ENCODE measurements at regions not wholly inside any gene's neighbourhood (a gene's known extent, or its start where the extent isn't known, plus 50 kb on each side); places are given as distances from the start of the nearest gene placed in this dataset.

DNA sequence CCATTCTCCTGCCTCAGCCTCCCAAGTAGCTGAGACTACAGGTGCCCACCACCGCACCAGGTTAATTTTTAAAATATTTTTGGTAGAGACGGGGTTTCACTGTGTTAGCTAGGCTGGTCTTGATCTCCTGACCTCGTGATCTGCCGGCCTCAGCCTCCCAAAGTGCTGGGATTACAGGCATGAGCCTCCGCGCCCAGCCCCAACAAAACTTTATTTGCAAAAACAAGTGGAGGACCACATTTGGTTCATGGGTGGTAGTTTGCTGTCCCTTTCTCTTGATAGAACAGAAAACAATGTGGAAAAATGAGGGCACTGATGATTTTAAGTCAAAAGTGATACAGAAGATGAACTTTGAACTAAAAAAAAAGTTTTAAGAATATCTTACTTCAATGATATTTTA, 121.8 kb upstream of the SERPIND1 start:
- Histone ChIP-seq H2AFZ (ENCODE audit: low read length) (no peak overlapping the region), H2BK20ac (ENCODE audit: low read depth, low read length, poor library complexity, severe bottlenecking) (no peak overlapping the region), H2BK5ac (ENCODE audit: insufficient read length, low read length) (no peak overlapping the region), H3K27ac (ENCODE audit: insufficient read length, low read depth, low read length) (no peak overlapping the region), H3K18ac (ENCODE audit: insufficient read length, low read depth, low read length) (no peak overlapping the region), H3K79me2 (ENCODE audit: insufficient read depth, low read length) (no peaks in the 10 kb centered on the region), H3K9me3 (ENCODE audit: control insufficient read depth, low read depth, low read length) (no peaks in the 10 kb centered on the region), H3K79me1 (ENCODE audit: insufficient read depth, low read depth, low read length, poor library complexity, severe bottlenecking) (no peaks in the 10 kb centered on the region), H3K4me2 (ENCODE audit: insufficient read depth, insufficient read length, low read length) (no peak overlapping the region), H4K5ac (ENCODE audit: insufficient read length, low read depth, low read length) (no peak overlapping the region), H2BK120ac (ENCODE audit: low read depth, low read length, poor library complexity, severe bottlenecking) (no peak overlapping the region), H4K20me1 (ENCODE audit: control insufficient read depth, insufficient read depth, insufficient read length) (no peaks in the 10 kb centered on the region), H3T11ph (ENCODE audit: low read length) (no peak overlapping the region), H4K8ac (replicated peaks; ENCODE audit: insufficient read length, low read depth, low read length) (no peak overlapping the region), H2AK5ac (ENCODE audit: insufficient read length, low read length) (no peak overlapping the region), H3K4ac (ENCODE audit: low read depth, low read length) (no peak overlapping the region), H3K4me1 (ENCODE audit: insufficient read depth, low read length) (no peaks in the 10 kb centered on the region), H3K27me3 (ENCODE audit: insufficient read depth, low read length) (no peaks in the 10 kb centered on the region), H2BK15ac (ENCODE audit: low read depth, low read length) (no peak overlapping the region), H3K23me2 (ENCODE audit: insufficient read length, low read depth, low read length, poor library complexity, severe bottlenecking) (no peaks in the 10 kb centered on the region), H4K91ac (ENCODE audit: insufficient read length, low read depth, low read length) (no peak overlapping the region), H3K9ac (ENCODE audit: extremely low read depth, insufficient read length, low read length) (no peak overlapping the region), H2BK12ac (ENCODE audit: insufficient read length, low read depth, low read length) (no peak overlapping the region), H3K23ac (ENCODE audit: insufficient read length, low read depth, low read length) (no peak overlapping the region), H3K56ac (ENCODE audit: insufficient read length, low read depth, low read length) (no peak overlapping the region), H3K14ac (ENCODE audit: insufficient read depth, low read length) (no peak overlapping the region)
- Mint-ChIP-seq H3K27me3 (ENCODE audit: low read depth) (peaks cover 4% of the 10 kb centered on the region), H3K27ac (no peak overlapping the region; a peak in 1 of 7 replicates), H3K36me3 (ENCODE audit: insufficient read depth in 1 of 3, low read depth in 3 of 3) (no peaks in the 10 kb centered on the region), H3K4me1 (0 out of 4 replicates have a peak, but pooled peaks cover 2 to 5% of the 10 kb centered on the region in 2 experiments), H3K4me3 (no peak overlapping the region), H3K9me3 (peaks cover 0 to 3% of the 10 kb centered on the region in 2 experiments; a peak in 1 of 5 replicates)
- no peak for DNase-seq
- TF ChIP-seq, protein P1, sequence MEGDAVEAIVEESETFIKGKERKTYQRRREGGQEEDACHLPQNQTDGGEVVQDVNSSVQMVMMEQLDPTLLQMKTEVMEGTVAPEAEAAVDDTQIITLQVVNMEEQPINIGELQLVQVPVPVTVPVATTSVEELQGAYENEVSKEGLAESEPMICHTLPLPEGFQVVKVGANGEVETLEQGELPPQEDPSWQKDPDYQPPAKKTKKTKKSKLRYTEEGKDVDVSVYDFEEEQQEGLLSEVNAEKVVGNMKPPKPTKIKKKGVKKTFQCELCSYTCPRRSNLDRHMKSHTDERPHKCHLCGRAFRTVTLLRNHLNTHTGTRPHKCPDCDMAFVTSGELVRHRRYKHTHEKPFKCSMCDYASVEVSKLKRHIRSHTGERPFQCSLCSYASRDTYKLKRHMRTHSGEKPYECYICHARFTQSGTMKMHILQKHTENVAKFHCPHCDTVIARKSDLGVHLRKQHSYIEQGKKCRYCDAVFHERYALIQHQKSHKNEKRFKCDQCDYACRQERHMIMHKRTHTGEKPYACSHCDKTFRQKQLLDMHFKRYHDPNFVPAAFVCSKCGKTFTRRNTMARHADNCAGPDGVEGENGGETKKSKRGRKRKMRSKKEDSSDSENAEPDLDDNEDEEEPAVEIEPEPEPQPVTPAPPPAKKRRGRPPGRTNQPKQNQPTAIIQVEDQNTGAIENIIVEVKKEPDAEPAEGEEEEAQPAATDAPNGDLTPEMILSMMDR (conservative IDR thresholded peaks at IDR 0.05) = no peak
- WGBS (ENCODE audit: extremely low coverage, insufficient read length, low lambda C conversion rate) = no CpG with 5 or more reads among the region's 6 CpGs

All from H9 (cell line).